HG03066 (cell line): ENCODE measurements at regions not wholly inside any gene's neighbourhood (a gene's known extent, or its start where the extent isn't known, plus 50 kb on each side); places are given as distances from the start of the nearest gene placed in this dataset.

Experiments used
- ATAC-seq: cut with Tn5 transposase; IDR thresholded peaks from one replicate; pipeline ENCODE4 v1.9.1; 2021; ENCODE audit warnings: low read depth; ENCODE audit not compliant: unreplicated experiment

DNA sequence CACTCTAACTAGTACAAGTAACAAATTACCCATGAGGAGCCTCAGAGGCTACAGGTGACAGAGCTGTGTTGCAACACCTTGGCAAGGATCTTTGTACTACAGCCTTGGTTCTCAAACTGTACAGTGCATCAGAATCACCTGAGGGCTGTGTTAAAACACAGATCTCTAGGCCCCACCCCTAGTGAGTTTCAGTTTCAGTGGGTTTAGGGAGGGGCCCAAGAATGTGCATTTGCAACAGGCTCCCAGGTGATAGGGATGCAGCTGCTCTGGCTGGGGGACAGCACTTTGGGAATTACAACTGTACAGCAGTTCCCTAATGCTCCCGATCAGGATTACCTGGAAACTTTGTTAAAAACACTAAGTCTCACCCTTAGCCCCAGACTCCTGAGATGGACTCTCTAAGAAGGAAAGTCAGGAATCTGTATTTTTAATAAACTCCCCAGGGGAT, 66.1 kb upstream of the NR2F2 start:
- ATAC-seq, result no peak

DNA sequence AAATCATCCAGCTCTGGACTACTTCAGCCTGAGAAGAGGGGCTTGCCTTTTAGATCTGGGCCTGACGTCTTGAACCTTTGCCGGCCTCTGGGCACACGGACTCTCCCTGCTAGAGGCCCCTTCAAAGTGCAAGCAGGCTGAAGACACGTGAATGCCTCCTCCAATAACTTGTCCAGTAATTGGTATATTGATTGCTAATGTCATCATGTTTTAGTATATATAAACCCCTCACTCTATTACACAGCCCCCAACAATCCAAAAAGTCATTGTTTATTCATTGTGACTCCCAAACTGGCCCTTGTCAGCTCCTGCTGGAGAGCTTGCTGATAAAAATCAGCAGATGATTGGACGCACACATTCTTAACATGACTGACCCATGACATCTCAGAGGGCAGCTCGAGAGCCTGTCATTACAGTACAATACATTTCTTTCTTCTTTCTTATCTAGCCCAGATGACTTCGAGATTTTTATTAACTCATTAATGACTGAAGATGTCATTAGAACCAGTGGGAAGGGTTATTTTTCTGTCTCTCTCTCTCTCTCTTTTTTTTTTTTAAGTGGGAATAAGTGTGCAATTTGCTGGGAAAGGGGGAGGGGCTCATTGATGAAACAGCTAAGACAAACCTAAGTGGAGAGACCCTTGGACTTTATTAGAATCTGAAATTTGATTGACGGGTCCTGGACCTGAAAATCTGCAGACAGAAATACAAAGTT, 65.5 kb upstream of the NR2F2 start:
- no peak for ATAC-seq

DNA sequence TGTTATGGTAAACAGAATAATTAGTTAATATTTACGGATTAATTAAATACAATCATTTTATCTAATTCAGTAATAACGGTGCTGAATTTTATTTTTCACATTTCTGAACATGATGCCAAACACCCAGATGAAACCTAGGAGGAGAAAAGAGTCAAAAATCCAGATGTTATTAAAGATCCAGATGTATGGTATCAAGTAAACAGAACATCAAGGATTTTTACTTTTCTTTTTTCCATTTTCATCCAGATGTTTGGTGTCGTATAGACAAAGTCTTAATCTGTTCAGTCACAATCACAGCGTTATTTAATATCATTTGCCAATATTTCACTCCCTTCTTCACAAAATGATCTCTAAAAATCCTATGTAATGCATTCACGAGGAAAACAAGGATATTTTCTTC, 64.0 kb upstream of the NR2F2 start:
- no peak for ATAC-seq

DNA sequence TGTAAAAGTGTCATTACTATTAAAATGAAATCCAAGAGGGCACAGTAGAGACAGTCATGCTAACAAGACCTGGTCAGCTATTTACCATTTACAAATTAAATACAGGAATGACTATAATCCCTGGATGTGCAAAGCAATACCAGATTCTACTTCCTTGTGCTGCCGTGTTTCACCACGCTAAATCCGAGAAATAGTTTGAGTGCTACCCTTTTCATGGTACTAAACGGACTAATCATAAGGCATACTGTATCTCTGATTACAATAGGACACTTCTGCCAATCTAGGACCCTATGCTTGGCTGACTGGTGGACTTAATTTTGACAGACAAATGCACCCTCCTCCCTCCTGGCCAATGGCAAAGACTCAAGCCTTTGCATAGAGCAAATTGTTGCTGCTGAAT, 63.0 kb upstream of the NR2F2 start:
- ATAC-seq, result no peak

DNA sequence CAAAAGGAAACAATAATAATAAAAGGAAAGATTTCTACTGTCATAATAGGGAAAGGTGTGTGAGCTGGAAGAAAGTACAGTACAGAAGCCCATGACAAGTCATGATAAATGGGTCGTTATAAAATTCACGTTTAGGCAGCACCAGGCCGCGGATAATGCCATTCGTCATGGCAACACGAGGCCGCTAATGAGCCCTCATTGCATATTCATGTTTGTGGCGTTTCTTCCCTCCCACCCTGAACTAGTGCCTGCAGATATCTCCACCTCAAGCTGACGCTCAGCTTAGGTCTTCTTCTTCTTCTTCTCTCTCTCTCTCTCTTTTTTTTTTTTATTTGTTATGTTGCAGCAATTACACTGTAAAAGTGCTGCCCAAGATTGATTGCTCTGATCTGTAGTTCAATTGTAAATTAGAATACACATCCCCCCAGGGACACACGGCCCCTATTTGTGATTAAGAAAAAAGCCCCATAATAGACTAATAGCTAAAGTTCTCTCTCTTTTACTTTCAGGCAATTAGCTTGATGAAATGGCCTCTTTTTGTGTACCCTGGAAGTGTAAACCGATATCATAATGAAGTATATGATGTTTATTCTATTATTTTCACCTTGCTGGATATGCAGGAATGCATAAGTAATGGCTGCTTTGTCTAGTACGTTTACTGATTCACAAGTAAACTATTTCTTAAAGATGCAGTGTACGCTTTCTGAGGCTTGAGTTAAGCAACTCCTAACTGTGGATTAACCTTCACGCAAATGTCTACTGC, 61.9 kb upstream of the NR2F2 start:
- no peak for ATAC-seq

DNA sequence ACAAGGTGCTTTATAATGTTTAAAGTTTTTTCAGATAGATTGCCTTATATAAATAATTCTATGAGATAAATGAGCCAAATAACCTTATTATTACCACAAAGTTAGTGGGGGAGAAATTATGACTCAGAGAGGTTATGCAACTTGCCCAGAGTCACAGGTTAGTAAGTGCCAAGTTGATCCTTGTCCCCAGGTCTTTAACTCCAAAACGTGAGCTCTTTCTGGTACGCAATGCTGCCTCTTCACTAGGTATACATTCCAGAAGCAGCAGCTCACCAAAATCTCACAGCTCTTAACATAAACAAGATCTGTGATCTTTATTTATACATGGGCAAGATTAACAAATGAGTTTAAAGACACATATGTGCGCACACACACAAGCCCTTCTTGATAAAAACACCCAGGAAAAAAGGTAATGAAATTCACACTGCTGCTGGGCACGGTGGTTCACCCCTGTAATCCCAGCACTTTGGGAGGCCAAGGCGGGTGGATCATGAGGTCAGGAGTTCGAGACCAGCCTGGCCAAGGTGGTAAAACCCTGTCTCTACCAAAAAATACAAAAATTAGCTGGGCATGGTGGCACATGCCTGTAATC, 59.8 kb upstream of the NR2F2 start:
- ATAC-seq, result no peak

DNA sequence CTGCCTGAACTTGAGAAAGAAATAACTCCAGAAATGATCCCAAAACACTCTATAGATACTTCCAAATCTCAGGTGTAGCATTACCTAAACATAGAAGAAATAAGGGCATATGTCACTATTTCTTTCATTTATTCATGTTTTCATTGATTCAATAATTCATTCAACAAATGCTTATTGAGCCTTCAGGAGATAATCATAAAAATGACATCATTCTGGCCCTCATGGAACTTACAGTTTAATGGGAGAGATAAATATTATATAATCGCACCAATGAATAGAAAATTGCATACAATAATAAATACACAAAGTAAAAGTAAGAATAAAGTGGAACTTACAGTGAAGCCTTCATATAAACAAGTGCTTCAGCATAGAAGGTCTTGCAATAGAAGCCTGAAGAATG, 58.1 kb upstream of the NR2F2 start:
- no peak for ATAC-seq

DNA sequence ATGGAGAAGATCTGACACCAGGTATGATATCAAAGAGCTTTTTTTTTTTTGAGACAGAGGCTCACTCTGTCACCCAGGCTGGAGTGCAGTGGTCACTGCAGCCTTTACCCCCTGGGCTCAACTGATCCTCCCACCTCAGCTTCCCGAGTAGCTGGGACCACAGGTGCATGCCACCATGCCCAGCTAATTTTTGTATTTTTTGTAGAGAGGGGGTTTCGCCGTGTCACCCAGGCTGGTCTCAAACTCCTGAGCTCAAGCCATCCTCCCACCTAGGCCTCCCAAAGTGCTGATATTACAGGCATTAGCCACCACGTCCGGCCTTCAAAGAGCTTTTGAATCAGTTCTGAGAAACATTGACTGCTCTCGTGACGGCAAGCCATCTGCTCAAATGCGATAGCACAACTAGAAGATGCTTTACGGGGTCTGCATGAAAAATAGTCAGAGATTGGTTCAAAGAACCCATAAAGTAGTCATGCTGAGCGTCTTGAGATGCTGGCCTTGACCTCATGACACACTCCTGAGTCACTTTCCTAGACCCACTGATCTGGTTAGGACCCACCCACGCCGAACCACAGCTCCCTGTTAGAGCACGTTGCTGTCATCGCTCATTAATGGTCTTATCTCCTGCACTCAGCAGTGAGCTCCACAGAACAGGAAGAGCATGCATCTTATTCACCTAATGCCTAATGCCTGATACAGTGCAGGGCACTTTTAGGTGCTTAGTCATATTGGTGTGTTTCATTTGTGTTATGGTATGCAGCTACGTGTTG, 57.0 kb upstream of the NR2F2 start:
- ATAC-seq, result no peak

DNA sequence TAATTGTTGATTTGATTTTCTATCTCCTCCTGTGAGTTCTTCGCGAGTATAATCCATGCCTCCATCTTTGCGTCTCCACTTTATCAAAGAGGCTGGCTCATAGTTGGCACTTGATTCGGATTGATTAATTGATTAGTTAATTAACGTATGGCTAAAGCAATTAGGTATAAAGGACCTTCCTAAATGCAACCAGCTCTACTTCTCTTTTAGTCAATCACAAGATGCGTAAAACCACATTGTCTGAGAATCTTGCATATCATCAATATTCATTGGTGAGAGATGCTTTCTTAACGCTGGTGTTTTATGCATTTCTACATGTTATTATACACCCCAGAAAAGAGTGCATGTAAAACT, 56.4 kb upstream of the NR2F2 start:
- ATAC-seq, result no peak

DNA sequence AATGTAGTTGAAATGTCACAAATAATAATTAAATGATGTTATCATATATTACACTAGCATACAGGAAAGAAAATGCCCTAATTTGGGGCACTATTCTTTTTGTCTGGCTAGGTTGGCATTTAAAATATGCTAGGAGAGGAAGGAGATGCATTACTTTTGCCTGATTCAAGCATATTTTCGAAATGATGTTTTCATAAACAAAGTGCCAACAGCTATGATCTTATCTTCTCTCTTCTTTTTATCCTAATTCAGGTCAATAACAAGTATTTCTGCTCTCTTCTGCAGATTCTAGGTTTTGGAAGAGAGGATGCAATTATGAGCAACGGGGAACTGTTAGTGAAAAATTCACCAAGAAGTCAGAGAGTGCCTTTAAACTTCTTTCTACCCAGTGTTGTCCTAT, 55.8 kb upstream of the NR2F2 start:
- no peak for ATAC-seq

DNA sequence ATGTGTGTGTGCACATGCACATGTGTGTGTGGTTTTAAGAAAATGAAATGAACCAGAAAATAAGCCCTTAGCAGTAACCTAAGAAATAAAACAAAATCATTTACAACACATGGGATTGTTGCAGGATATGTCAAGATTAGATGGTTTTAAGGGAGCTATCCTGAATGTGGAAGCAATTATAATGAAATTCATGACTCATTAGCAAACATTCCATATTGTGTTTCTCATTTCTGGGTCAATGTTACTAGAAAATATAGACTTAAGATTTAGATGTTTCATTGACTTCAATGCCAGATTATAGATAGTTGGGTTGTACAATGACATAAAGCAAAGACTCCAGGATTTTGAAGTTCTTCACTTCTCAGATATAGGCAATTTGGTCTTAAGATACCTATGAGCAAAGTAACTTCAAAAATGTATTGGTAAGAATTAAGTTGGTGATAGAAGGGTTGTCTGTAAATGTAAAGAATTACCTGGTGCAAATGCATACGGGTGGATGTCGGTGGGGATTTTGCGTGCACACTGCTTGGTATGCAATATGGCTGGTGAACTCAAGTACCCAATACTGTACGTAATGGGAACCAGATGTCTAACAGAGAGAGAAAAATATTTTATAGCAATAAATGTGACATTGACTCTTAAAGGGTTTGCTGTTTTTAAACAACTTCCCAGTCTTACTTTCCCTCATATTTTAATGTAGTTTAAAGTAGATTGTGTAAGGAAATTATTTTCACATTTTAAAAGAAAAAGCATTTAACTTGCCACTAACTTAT, 53.9 kb upstream of the NR2F2 start:
- ATAC-seq, result no peak
